NOMO-1 treated with dmso at 0.1 percent for 144 hours (cell line): ENCODE measurements at regions not wholly inside any gene's neighbourhood (a gene's known extent, or its start where the extent isn't known, plus 50 kb on each side); places are given as distances from the start of the nearest gene placed in this dataset.

Experiments used
- DNase-seq: peaks from one replicate; lab custom pipeline; 2025; ENCODE audit not compliant: unreplicated experiment; lab: John Stamatoyannopoulos, UW

DNA sequence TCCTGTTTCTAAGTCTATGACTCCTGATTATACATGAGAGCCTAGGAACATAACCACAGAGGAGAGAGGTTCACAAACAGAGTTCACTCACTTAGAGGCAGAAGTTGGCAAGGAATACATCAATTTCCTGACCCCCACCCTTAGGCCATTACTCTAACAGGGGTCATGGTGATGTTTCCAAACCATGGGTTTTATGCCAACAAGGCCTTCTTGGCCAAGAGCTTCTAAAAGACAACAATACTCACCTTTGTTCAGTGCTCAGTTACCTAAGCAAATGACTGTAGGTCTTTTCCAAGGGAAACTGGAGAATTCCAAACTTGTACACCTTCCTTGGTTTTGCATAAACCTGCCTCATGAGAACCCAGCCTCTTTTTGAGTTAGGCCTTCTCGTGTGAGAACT lies 52.6 kb downstream of the ERICH4 start:
- no peak for DNase-seq

DNA sequence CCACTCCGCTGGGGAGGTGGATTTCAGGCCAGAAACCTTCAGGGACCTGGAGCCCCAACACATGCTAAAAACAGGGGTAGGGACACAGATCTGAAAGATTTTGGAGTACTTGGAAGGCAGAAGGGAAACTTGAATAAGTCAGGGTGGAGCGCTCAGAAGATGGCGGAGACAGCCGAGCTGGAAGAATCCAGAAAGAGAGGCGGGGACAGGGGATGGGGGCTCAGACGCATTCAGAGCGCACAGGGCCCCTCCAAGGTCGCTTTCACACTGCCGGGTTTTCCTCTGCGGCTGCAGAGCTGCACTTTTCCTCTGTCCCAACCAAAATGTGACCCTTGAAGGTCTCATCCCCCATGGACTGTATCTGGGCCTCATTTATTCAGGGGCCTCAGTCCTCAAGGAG lies 56.9 kb downstream of the ERICH4 start:
- no peak for DNase-seq

- DNase-seq, result no peak
These were observed 57.5 kb downstream of the ERICH4 start for GRCh38 chr19:41500443-41500842.

DNA sequence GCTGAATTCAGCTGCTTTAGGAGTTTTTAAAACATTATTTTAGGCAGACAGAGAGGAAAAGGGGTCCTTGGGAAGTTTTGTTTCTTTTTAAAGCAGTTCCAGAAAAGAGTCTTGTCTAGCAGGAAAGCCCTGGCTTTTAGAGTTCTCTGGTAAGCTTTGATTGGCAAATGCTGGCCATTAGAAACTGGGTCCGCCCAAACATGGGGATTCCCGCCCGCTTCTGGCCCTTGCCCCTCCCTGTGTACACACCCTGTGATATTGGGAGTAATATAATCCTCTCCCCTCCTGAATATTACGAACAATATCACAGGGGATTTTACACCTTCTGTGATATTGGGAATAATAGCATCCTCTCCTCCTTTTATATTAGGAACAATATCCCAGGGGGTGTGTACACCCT lies 58.9 kb downstream of the ERICH4 start:
- DNase-seq, result no peak

GRCh38 chr19:41505105-41505504 lies 62.1 kb downstream of the ERICH4 start:
- DNase-seq, result no peak

- no peak for DNase-seq
These were observed 65.5 kb upstream of the CEACAM21 start for GRCh38 chr19:41510484-41510883.

- no peak for DNase-seq
These were observed 64.3 kb upstream of the CEACAM21 start for GRCh38 chr19:41511628-41512027.

DNA sequence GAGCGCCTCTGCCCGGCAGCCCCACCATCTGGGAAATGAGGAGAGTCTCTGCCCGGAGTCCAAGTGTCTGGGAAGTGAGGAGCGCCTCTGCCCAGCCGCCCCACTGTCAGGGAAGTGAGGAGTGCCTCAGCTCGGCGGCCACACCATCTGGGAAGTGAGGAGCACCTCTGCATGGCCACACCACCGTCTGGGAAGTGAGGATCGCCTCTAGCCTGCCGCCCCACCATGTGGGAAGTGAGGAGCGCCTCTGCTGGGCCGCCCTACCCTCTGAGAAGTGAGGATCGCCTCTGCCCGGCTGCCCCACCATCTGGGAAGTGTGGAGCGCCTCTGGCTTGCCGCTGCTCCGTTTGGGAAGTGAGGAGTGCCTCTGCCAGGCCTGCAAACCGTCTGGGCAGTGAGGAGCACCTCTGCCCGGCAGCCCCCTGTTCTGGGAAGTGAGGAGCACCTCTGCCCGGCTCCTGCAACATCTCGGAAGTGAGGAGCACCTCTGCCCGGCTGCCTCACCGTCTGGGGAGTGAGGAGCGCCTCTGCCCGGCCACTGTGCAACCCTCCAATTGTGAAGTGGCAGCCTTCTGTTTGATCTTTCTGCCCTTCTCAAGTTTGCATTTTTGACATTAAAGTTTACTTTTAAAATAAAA lies 60.8 kb upstream of the CEACAM21 start:
- no peak for DNase-seq

DNA sequence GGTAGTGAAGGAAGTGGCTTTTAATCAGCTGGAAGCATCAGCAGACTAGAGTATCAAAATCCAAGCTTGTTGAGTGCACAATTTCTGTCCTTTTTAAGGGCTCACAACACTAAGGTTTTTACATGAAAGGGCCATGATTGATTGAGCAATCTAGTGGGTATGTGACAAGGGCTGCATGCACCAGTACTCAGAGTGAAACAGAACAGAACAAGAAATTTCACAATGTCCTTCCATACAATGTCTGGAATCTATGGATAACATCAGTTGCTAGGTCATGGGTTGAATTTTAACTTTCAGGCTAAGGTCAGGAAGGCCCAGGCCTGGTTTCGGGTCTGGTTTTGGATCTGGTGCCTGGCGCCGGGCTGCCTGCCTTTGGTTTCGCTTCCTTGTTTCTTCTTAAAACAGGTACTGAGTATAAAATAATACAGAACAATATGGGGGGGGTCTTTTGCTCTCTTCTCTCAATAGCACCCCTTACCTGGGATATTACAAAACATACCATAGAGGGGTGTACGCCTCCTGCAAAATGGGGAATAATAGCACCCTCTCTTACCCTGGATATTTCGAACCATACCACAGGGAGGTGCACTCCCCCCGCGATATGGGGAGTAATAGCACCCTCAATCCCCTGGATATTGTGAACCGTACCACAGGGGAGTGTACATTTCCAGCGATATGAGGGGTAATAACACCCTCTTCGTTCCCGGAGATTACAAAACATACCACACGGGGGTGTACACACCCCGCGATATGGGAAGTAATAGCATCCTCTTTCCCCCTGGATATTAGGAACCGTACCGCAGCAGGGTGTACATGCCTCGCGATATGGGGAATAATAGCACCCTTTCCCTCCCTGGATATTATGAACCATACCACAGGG lies 59.4 kb upstream of the CEACAM21 start:
- DNase-seq, result peak; percentile 32

DNA sequence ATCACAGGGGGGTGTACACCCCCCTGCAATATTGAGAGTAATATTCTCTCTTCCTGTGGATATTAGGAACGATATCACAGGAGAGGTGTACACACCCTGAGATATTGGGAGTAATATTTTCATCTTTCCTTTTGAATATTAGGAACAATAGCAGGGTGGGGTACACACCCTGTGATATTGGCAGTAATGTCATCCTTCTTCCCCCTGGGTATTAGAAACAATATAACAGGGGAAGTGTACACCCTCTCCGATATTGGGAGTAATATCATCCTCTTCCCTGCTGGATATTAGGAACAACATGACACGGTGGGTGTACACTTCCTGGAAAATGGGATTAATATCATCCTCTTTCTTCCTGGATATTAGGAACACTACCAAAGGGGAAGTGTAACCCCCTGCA lies 57.8 kb upstream of the CEACAM21 start:
- DNase-seq, result no peak

DNA sequence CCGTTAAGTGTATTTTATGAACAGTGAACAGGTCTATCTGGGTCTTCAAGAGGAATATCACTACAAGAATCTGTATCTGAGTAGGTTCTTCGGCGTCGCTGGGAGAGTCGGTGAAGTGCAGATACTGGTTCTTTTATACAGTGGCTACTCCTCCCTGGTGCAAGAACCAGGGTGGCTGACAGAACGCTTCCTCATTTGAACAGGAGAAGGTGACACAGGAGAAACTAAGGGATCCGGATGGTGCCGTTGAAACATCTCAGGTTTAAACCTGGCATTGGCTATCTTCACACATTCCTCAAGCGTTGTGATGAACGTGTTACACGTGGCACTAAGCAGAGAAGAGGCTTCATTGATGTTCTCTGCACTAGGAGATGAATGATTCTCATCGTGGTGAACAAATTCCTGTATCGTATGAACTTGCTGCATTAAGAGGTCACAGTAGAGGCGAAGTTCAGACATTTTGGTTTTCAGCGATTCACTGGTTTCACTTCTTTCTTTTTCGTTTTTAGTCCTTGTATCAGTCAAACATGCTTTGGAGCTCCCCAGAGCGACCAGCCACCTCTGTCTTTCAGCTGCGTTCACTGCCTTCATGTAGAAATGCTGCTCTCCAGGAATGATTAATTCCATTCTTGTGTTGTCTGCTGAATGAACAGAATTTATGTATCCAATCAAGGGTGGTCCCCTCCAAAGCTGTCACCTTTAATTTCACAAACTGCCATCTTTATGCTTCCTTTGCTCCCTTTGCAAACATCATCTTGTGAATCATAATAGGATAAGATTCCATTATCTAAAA lies 54.6 kb upstream of the CEACAM21 start:
- peak; percentile 53 for DNase-seq

- no peak for DNase-seq
These were observed 53.9 kb upstream of the CEACAM21 start for GRCh38 chr19:41521931-41522555.

DNA sequence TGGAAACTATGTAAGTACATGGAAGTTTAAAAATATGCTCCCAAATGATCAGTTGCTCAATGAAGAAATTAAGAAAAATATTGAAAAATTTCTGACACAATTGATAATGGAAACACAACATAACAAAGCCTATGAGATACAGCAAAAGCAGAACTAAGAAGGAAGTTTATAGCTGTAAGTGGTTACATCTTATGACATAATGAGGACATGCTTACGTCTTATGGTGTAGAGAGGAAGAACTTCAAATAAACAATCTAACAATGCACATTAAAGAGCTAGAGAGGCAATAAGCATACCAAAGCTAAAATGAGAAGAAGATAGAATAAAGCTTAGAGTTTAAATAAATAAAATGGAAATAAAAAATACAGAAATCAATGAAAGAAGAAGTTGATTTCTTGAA lies 50.0 kb upstream of the CEACAM21 start:
- DNase-seq, result no peak
